DMS53 treated with DMSO at 0.1 percent for 48 hours (cell line): ENCODE measurements at regions not wholly inside any gene's neighbourhood (a gene's known extent, or its start where the extent isn't known, plus 50 kb on each side); places are given as distances from the start of the nearest gene placed in this dataset.
"Not testable (repeated sequence)": the region's sequence is repeated elsewhere in the genome, so short reads cannot be mapped to it uniquely, and the experiment has no call there.

Source experiments
- DNase-seq: peaks from one replicate; lab custom pipeline; 2025; ENCODE audit not compliant: unreplicated experiment; lab: John Stamatoyannopoulos, UW

DNA sequence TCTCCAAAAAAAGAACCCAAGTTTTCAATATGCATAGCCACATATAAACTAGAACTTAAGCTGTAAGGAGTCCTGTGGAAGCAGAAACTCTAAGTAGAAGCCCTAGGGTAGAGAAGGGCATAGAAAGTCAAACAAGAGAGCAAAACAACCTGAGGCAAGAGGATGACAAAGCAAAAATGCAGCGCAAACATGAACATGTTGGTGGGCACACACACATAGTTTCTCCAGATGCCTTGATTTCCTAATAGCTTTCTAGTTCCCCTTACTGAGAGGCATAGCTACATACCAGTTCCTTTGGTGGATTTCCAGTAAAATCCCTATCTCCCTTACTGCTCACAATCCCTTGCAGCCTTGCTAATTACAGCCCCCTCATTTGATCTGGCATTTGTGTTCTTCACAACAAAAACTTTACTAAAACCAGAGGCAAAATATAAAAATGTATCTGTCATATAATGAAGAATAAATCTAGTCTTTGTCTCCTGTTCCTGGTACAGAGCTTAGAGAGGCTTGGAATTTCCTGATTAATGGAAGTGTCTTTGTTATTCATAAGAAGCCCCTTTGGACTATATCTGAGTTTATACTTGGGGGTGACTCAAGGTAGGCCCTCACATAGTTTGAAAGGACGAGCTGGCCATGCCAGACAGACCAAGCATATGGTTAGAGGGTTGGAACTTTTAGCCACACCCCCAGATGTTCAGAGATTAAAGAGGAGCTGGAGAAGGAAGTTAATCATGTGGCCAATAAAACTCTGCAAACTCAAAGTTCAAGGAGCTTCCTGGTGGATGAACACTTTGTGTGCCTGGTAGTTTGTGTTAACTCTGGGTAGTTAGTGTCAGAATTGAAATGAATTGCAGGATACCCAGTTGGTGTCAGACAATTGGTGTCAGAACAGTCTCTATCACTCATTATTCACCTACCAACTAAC is 52.7 kb upstream of the ZCCHC13 start:
- no peak for DNase-seq

- DNase-seq: no peak
Measured at GRCh38 chrX:74250574-74250973, 53.4 kb upstream of the ZCCHC13 start.

GRCh38 chrX:74249963-74250362 is 54.0 kb upstream of the ZCCHC13 start:
- no peak for DNase-seq

DNA sequence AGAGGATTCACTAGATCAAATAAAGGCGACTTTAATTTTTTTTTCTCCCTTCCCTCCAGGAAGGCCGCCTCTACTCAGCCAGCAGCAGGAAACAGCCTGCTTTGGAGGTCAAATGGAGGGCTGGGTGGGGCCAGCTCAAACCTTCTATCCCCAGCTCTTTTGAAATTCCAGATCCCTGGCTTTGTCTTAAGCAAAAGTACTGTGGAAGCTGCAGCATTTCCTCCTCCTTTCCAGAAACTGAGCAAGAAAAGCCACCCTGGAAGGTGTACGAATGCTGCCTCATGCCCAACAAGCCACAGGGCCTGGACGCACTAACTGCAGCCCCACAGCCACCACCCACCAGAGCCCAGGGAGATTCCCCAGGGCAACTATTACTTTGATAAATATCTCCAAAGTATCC is 55.1 kb upstream of the ZCCHC13 start:
- DNase-seq: no peak

DNA sequence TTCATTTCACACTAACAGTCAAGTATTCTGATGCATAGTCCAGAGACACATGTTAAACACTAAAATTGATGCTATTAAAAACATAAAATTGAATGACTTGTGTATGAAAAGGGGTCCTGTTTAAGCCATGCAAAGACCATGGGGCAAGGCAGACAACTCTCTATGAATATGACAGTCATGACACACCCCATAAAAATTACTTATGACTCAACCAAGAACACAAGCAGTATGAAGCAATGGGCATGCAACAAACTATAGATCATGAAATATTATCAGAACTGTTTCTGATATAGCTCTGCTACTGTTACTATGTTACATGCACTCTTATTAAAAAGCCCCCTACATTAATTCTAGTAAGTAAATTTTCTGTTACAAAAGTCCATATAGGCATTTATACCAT is 57.5 kb upstream of the ZCCHC13 start:
- no peak for DNase-seq

DNA sequence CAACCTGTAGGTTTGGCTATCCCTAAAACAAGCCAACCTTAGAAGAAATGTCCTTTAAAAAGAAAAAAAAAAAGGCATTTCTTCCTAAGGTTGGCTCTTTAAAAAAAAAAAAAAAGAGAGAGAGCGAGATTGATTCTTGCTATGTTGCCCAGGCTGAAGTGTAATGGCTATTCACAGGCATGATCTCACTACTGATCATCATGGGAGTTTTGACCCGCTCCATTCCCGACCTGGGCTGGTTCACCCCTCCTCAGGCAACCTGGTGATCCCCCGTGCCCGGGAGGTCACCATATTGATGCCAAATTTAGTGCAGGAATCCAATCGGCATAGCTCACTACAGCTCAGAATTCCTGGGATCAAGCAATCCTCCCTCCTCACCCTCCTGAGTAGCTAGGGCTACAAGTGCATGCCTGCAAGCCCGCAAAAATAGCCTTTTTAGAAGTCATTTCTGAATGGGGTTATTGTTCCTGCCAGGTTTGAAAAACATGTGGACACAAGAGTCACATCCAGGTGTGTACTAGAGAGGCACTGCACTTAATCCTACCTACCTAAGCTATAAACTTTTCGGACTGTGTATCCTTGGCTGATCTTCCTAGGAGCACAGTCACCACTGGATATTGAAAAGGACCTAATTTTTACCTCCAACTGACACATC is 61.4 kb upstream of the ZCCHC13 start:
- no peak for DNase-seq

GRCh38 chrX:74242050-74242449 is 61.9 kb upstream of the ZCCHC13 start:
- no peak for DNase-seq

- DNase-seq: no peak
Measured at GRCh38 chrX:74238771-74239170, 65.2 kb upstream of the ZCCHC13 start.

GRCh38 chrX:74234818-74235217 is 69.2 kb upstream of the ZCCHC13 start:
- no peak for DNase-seq

DNA sequence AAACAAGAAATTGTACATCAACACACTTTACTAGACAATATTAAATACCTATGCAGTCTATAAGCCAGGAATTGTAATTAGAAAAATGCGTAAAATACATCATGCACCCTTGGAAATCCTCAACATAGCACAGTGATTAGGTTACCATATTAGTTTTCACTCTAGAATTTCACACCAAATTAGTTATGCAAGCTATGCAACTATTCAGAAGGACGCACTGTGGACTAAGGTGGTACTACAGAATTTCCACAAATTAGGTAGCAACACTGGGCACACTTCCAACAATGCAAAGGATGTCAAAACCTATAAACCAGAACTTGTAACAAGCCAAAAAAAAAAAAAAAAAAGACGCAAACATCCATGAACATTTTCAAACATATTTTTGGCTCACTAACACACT is 71.1 kb upstream of the ZCCHC13 start:
- no peak for DNase-seq

DNA sequence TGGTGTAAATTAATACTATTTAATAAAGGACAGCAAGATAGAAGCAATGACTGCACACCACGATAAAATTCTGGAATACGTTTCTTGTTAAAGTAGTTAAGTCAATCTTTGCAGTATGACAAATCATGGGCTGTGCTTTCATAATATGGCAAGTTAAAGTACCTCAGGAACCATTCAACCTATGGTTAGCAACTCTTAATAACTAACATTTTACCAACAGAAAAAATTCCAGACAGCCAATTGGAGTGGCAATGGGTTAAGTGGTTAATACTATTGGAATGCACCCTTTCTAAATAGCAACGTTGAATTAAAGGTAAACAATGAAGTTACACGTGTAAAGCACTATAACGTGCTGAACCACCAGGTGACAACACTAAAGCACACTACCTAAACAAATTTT is 72.4 kb upstream of the ZCCHC13 start:
- DNase-seq: no peak

DNA sequence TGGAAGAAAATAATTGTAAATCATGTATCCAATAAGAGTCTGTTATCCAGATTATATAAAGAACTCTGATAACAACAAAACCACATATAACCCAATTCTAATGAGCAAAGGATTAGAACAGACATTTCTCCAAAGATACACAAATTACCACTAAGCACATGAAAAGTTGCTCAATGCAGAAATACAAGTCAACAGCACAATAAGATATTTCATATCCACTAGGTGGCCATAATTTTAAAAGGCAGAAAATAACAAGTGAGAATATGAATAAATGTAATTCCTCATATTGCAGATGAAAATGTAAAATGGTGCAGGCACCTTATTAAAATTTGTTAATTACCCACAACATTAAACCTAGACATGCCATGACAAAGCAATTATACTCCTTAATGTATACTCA is 73.9 kb upstream of the ZCCHC13 start:
- no peak for DNase-seq

DNA sequence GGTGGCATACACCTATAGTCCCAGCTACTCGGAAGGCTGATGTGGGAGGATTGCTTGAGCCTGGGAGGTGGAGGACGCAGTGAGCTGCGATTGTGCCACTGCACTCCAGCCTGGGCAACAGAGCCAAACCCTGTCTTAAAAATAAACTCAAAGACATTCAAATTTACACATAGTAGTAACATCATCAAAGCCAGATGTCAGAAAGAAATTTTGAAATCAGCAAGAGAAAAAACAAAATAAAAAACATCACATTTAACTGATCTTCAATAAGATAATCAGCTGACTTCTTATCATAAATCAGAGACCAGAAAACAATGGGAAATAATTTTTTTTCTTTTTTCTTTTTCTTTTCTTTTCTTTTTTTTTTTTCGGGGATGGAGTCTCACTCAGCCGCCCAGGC is 78.9 kb upstream of the ZCCHC13 start:
- DNase-seq: no peak

- DNase-seq: no peak
Measured at GRCh38 chrX:74220277-74220676, 83.7 kb upstream of the ZCCHC13 start.

GRCh38 chrX:74218895-74219294 is 85.1 kb upstream of the ZCCHC13 start:
- no peak for DNase-seq

GRCh38 chrX:74216421-74216820 is 87.6 kb upstream of the ZCCHC13 start:
- no peak for DNase-seq

DNA sequence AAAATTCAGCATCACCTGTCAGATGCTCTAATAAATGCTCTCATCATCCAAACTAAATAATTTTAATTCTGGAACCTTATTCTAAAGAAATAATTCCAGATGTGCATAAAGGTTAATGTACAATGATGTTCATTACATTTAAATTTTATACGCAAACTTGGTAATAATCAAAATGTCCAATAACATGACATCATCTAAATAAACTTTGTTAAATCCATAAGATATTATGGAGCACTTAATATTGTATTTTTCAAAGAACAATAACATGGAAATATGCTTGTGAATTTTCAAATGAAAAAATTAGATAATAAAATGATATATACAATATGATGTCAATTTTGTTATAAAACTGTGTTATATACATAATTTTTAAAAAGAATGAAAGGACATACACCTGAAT is 92.1 kb upstream of the ZCCHC13 start:
- DNase-seq: no peak

- DNase-seq: no peak
Measured at GRCh38 chrX:74207539-74207938, 96.4 kb upstream of the ZCCHC13 start.

DNA sequence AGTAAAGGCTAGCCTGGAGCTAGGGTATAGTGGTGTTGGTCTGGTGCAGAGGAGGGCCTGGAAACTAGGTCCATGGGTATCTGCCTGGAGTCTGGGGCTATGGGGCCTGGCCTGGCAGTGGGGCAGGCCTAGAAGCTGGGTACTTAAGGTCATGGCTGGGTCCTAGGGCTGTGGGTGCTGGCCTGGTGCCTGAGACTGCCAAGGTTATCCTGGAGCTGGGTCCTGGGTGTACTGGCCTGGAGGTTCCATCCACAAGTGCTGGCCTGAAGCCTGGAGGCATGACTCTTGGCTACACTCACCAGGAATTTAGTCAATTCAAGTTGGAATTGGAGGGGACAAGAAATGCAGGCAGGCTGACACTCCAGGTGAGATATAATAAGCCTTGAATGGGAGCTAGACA is 108.4 kb upstream of the ZCCHC13 start:
- no peak for DNase-seq

DNA sequence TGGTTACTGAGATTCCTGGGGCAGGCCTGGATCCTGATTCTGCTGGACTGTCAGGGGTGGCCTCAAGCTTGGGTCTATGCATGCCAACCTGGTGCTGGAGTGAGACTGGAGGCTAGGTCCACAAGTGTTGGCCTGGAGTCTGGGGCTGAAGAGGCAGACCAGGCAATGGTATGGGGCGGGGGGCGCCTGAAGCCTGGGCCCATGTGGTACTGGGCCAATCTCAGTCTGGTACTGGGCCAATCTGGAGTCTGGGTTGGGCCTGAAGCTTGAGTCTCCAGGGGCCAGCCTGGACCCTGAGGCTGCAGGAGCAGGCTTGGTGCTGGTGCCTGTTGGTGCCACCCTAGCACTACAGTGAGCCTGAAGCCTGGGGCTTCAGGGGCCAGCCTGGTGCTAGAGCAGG is 108.9 kb upstream of the ZCCHC13 start:
- no peak for DNase-seq

DNA sequence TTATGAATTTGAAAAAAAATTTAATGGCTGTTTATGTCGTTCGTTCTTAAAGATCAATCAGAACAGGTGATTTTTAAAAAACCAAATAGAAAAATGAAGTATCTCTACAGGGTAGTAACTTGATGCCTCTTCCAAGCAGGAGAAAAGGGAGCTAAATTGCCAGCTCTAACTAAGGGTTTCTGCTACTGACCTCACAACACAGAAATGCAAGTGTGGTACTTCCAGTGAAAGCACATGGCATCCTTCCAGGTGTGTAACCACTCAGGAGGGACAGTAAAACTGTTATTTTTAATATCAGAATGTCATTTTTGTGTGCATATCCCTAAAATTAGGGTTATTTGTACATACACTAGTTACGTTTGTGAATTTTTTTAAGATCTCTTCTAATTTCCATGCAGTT is 116.8 kb upstream of the ZCCHC13 start:
- no peak for DNase-seq

- DNase-seq: not testable (repeated sequence)
Measured at GRCh38 chrX:74183047-74183446, 120.9 kb upstream of the ZCCHC13 start.

DNA sequence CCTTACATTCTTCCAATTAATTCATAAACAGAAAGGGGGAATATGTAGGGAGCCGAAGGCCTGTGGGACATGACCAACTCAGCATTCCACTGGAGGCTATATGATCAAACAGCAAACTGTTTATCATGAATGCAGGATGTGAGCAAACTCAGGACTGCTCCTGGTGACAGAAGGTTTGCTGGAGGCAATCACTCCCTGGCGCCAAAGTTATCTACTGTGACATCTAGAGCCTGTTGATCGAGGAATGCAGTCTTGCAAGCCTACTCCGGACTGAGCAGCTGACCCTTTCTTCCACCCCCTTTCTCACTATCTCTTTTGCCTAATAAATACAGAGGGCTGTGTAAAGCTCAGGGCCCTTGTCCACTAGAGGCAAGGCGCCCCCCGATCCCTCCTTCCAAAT is 122.0 kb upstream of the ZCCHC13 start:
- not testable (repeated sequence) for DNase-seq
